ENCODE measurements at regions not wholly inside any gene's neighbourhood (a gene's known extent, or its start where the extent isn't known, plus 50 kb on each side); places are given as distances from the start of the nearest gene placed in this dataset.

- TF ChIP-seq, protein P1, sequence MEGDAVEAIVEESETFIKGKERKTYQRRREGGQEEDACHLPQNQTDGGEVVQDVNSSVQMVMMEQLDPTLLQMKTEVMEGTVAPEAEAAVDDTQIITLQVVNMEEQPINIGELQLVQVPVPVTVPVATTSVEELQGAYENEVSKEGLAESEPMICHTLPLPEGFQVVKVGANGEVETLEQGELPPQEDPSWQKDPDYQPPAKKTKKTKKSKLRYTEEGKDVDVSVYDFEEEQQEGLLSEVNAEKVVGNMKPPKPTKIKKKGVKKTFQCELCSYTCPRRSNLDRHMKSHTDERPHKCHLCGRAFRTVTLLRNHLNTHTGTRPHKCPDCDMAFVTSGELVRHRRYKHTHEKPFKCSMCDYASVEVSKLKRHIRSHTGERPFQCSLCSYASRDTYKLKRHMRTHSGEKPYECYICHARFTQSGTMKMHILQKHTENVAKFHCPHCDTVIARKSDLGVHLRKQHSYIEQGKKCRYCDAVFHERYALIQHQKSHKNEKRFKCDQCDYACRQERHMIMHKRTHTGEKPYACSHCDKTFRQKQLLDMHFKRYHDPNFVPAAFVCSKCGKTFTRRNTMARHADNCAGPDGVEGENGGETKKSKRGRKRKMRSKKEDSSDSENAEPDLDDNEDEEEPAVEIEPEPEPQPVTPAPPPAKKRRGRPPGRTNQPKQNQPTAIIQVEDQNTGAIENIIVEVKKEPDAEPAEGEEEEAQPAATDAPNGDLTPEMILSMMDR (IDR thresholded peaks at IDR 0.05; ENCODE audit: poor library complexity): no peak
- no peak for TF ChIP-seq EZH2phosphoT487 (IDR thresholded peaks at IDR 0.05; ENCODE audit: low read depth, severe bottlenecking, unreplicated experiment)
Observed at GRCh38 chr4:32128549-32128948, 1408.4 kb downstream of the PCDH7 start.
